ENCODE measurements at regions not wholly inside any gene's neighbourhood (a gene's known extent, or its start where the extent isn't known, plus 50 kb on each side); places are given as distances from the start of the nearest gene placed in this dataset.

GRCh38 chr3:157607826-157608405 lies 104.7 kb upstream of the VEPH1 start:
- no peak for TF ChIP-seq YY1 (IDR thresholded peaks at IDR 0.05; ENCODE audit: insufficient read depth, insufficient read length)
- TF ChIP-seq ZNF274 (IDR thresholded peaks at IDR 0.05; ENCODE audit: low read depth, low read length), result no peak

All from NT2/D1 (cell line).